NCI-H1048 (cell line): ENCODE measurements at regions not wholly inside any gene's neighbourhood (a gene's known extent, or its start where the extent isn't known, plus 50 kb on each side); places are given as distances from the start of the nearest gene placed in this dataset.

Experiments used
- DNase-seq: peaks from one replicate; lab custom pipeline; 2025; lab: John Stamatoyannopoulos, UW

DNA sequence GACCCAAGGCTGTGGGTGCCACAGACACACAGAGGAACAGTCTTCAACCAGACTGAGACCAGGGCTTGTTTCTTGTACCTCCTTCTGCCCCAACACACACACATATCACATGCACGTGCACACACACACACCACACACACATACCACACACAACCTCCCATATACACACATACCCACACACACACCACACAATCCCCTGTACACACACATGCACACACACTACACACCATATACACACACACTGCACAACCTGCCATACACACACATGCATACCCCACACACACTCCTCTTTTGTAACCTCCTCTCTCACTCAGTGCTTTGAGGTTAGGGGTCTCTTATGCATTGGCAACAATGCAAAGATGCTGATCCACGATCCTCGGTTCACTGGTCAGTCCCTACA, 217.0 kb downstream of the AJAP1 start:
- no peak for DNase-seq

DNA sequence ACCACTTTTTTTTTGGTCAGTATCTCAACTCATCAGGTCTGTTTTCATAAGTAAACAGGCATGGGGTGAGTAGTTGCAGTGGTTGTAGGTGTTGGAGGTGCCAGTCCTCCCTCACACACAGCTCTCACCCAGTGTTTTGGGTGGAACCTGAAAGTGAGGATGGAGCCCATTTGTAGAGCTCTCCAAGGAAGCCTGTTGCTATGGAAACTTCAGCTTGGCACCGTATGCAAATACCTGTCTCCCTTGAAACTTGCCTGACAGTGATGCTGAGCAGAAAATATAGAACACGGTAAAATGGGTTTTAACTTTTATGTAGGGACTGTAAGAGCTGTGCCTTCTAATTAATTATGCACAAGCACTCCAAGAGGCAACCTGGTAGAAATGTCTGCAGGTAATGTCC, 214.1 kb downstream of the AJAP1 start:
- DNase-seq: no peak

DNA sequence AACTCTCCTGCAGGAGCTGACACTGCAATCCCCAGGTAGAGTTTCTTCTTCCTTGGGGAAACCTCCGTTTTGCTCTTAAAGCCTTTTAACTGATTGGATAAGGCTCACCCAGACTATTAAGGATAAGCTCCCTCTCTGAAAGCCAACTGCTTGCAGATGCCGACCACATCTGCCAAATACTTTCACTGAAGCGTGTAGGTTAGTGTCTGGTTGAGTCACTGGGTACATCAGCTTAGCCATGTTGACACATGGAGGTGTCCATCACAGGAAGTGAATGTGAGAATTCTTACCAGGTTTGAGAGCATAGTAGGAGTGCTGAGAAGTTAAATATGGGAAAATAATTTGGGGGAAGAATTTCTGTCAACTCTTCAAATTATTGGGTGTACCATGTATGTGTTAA, 202.0 kb downstream of the AJAP1 start:
- no peak for DNase-seq

DNA sequence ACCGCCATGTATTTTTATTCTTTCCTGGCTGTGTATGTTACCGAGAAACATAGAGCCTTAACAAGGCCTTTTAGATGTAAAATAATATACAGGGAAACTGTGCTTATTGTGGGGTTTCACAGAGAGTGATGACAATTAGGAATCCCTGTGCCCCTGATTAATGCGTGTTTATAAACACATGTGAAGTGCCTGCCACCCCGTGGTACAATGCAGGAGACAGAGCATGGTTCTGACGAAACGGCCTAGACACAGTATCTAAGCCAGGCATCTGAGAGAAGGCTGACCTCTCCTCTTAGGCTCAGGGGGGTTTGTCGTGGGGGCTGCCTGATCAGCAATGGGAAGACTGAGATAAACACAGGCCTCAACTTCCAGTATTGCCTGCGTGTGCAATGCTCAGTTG, 200.0 kb downstream of the AJAP1 start:
- no peak for DNase-seq

DNA sequence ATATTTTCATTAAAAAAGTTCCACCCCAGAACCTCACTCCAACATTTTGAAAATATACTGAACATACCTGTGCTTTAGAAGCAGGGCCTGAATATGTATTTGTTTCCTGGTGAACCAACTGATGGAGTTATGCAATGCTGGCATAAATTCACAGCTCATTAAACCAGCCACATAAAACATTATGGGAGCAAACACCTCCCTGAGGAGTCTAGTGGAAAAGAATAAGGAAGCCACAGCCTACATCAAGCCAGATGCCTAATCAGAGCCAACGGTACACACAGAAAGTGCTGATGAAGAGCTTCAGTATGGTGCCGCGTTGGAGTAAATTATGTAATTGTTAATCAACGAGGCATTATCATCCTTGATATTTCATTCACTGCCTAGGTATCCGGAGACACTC, 199.5 kb downstream of the AJAP1 start:
- no peak for DNase-seq

DNA sequence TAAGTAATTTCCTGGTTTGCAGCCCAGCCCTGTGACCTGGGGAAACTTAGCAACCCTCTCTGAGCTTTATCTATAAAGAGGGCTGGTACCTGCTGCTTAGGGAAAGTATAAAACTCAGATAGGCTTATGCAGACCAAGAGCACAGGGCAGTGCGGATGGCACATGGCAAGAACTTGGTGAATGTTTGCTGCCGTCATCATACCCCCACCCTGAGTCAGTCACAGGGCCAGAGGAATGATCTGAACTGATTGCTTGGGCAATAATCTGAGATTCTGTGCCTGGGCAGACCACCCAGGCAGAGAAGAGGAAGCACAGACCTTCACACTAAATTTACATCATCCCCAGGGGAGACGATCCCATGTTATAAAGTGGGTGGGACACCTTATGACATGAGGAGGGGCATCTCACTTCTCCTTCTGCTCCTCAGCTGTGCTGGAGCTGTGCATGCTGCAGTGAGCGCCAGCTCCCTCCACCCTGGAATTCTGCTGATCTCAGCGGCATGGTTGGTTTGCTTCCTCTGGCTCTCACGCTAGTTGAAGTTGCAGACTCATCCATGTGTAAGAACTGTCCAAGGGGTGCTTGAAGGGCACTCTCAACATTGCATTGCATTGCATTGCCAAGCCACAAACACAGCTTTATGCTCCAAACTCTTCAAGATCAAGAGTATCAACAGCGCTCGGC, 197.1 kb downstream of the AJAP1 start:
- DNase-seq: no peak

DNA sequence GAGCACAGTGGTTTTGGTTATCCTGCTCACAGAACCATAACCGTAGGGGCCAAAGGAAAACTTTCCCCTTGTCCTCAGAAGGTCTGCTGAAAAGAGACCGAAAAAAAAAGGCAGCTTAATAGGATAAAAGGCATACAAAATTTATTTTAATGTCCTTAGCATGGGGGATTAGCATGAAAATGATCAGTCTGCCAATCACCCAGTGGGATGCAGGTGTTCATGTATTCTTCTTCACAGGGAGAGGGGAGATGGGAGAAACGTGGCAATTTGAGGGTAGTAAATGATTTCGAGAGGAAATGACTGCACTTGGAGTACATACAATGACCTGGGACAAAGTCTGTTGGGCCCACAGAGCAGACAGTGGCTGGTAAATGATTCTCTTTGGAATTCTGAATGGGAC, 194.0 kb downstream of the AJAP1 start:
- no peak for DNase-seq

DNA sequence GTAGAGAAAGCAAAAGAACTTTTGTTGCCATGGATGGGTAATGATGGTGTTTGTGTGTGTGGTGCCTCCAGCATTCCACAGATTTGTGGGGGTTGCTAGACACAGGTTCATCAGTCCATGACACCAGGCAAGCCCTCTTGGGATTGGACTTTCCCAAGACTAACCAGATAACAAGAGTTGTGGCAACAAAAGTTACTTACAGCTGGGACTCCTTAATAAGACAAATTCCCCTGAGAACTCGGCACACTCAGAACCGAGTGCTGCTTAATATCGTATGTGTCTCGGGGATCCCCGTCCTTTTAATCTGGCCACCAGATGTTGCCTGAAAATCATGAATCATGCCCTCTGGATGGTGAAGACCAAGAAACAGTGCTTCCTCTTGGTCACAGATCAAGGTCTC, 193.3 kb downstream of the AJAP1 start:
- DNase-seq: no peak
